Activated CD4-positive, alpha-beta T cell treated with anti-CD3 and anti-CD28 coated beads, Interleukin-2, amount 50 U/mL, for 16 hours (primary cell): ENCODE measurements at regions not wholly inside any gene's neighbourhood (a gene's known extent, or its start where the extent isn't known, plus 50 kb on each side); places are given as distances from the start of the nearest gene placed in this dataset.

Source experiments
- DNase-seq: peaks from one replicate; pipeline ENCODE4 v3.0.0-alpha.2; 2020

DNA sequence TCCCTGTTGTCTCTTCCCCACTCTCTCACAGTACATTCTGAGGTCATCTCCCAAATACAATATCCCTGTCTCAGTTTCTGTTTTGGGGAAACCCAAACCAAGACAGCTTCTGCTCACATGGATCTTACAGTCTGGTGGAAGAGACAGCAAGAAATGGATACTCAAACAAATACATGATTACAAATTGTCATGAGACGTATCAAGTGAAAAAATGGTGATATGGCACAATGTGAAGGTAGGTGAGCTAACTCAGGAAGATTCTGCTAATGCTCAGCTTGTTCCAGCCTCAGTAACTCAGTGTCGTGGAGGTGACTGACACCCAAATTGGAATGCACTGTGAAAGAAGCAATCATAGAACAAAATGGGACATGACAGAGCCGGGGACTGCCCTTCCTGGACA lies 68.3 kb downstream of the CHST1 start:
- DNase-seq: no peak

DNA sequence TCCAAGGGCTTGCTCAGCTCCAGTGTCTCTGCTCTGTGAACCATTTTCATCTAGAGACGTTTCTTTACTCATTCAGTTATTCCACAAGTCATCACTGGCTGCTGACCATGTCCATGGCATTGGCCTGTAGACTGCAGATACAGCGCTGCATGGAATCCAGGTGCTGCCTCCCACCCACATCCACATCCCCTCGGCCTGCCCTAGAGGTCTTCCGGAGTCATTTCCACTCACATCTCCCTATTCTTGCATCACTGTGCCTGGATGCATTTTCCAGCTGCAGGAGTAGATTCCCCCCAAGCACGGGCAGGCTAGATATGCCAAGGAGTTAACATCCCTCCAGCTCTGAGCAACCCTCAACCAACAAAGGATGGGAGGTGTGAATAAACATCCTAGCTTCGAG lies 68.9 kb downstream of the CHST1 start:
- no peak for DNase-seq

DNA sequence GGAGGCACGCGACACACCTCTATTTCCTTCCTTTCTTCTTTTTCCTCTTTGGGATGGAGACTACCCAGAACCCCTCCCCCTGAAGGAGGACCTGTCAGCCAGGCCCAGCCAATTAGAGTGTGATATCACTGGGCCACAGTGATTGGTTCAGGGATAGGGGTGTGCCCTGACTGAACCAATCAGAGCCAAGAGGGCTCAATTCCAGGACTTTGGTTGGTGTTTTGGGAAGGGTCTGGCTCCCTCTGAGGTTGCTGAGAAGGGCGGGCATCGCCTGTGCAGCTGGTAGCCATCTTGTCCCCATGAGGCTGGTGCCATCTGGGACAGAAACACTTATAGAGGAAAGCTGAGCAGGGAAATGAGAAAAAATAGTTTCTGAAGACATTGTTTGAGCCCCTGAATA lies 71.4 kb downstream of the CHST1 start:
- DNase-seq: no peak

DNA sequence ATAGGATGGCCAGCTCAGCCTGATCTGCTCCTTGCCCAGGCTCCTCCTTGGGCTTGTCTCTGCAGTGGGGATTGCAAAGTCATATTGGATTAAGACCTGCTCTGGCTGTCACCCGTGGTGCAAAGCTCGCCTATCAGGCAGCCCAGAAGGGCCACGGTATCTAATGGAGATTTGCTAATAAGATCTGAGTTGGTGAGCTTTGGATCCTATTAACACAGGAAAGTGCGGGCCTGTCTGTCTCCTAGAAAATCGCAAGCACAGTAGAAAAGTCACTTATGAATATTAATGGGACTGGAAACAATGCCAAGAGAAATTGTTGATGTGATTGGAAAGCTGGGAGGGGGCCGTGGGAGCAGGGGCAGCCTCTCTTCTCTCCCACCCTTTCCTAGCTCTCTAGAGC lies 72.8 kb downstream of the CHST1 start:
- no peak for DNase-seq

DNA sequence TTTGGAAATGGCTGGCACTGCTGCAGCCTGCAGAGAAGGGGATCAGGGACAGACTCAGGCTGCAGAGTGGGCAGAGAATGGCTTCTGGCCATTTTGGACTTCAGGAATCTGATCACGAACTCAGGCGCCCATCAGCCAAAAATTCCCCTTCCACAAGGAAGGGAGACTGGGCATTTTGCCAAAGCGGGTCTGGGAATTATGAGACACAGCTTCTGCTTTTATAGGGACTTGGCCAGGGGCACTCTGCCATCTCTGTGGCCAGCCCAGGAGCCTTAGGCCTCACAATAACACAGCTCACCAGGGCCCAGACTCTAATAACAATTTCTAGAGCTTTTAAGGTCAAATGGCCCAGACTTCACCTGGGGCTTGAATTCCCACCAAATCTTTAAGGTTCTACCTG lies 74.7 kb downstream of the CHST1 start:
- no peak for DNase-seq

DNA sequence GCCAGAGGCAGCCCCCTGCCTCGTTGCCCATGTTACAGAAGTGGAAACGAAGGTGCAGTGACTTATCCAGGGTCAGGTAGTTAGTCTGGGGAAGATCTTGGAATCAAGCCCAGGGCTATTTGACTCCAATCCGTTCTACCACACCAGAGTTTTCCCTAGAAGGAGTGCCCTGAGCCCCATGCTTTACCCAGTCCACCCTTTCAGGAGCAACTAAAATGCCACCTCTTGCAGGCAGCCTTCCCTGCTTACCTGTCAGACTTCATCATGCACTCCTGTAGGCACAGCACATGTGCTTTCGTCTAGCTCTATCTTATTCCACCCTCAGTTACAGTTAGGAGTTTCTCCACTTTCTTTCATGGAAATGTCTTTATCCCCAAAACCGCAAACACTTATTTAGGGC lies 80.2 kb downstream of the CHST1 start:
- no peak for DNase-seq

DNA sequence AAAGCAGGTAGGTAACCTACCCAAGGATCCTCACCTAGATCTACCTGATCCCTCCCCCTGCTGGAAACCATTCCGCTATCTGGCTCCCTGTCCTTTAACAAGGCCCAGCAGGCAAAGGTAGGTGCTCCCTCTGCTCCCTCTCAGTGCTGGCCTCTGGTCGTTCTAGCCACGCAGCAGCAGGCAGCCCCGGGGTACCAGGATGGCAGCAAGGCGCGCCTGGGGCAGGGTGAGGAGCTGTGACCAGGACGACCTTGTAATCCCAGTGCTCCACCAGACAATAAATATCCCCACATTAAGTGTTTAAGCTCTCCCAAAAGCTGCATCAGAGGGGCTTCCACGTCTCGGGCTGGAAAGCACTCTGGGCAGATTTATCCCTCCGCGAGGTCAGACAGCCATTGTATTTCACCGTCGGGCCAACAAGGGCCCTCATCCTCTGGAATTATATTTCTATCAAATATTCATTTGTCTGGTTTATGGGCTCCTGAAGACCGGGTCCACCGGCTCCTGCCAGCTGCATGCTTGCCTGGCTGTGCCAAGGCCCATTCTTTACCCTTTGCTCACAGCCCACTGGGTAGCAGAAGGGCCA lies 81.3 kb downstream of the CHST1 start:
- no peak for DNase-seq

DNA sequence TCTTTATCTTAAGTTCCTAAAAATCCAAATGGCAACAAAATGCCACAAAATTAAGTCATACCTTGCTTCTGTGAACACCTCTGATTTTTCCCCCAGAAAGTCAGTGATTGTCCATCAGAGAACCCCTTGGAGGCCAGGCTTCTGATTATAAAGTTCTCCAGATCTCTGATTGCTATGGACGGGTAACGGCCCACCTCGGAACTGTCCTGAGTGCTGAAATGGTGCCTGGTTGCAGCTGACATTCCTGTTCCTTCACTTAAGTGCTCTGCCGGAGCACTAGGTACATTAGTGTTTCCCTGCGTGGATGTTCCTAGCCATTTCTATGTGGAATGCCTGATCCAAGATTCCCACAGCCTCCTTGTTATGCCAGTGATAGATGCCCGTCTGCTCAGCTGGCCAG lies 85.0 kb downstream of the CHST1 start:
- no peak for DNase-seq

DNA sequence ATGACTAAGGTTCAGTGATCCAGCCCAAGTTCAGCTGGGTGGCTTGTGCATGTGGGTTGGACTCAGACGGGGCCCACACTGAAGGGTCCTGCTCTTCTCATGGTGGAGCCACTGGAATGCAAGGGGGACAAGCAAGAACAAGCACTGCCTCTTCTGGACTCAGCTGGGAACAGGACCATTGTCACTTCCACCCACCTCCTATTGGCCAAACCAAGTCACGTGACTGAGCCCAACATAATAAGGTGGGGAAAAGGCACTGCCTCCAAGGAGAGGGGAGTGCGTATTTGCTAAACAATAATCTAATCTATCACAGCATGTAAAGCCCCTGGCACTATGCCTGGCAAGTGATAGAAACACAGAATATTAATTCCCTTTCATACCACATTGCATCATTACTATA lies 87.1 kb downstream of the CHST1 start:
- no peak for DNase-seq

DNA sequence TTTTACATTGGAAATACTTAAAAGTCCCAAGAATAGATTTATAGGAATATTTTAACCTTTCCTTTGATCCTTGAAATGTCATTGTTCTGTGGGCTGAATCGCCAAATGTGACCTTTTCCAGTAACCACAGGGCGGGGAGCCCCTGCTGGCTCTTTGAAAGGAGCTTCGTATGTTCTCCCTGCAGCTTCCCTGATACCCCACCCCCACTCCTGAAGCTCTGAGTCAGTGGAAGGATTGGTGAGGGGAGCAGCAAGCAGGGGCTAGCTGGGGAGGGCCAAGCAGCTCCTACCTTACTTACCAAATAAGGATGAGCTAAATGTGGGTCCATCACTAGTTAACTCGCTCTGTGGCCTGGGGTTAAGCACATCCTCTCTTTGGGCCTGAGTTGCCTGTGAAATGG lies 87.7 kb downstream of the CHST1 start:
- DNase-seq: no peak

DNA sequence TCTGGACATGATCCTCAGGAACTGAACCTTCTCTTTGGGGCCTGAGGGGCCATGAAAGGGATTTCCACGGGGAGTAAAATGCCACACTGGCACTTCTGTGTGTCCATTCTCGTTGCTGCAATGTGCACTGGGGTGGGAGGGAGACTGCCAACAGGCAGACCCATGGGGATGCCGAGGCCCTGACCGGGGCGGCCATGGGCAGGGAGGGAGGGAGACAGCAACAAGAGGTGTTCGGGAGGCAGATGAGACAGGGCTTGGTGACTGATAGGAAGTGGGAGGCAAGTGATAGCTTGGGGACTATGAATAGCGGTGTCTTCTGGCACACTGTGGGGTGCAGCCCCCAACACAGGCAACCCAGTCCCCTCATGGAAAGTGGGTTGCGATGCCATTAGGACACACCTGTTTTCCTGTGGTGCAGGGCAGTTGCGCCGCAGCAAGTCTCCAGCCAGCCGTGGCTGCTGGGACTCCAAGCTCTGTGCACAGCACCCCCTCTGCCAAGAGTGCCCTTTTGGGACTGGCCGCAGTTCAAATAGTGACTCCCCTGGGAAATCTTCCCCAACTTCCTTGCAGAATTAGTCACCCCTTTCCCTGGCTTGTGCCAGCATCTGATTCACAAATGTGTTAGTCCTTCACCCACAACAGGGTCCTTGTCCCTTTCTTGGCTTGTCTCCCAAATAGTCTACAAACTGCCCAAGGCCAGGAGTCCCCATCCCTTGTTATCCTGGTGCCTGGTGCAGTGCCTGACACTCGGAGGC lies 88.8 kb downstream of the CHST1 start:
- no peak for DNase-seq

DNA sequence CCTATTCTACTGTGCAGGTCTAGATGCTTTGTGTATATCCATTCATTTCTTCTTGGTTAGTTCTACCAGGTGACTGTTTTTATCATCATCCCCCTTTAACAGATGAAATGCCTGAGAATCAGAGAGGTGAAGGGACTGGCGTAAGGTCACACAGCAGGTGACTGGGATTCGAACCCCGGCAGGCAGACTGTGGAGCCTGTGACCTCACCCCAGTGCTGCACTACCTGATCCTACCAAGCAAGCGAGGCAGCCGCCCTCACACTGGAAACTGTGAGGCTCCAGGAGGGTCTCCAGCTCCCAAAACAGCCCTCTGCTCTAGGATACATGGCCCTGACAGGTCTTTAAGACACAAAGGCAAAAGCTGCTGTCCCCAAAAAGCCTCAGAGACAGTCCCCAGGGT lies 91.7 kb downstream of the CHST1 start:
- DNase-seq: no peak

DNA sequence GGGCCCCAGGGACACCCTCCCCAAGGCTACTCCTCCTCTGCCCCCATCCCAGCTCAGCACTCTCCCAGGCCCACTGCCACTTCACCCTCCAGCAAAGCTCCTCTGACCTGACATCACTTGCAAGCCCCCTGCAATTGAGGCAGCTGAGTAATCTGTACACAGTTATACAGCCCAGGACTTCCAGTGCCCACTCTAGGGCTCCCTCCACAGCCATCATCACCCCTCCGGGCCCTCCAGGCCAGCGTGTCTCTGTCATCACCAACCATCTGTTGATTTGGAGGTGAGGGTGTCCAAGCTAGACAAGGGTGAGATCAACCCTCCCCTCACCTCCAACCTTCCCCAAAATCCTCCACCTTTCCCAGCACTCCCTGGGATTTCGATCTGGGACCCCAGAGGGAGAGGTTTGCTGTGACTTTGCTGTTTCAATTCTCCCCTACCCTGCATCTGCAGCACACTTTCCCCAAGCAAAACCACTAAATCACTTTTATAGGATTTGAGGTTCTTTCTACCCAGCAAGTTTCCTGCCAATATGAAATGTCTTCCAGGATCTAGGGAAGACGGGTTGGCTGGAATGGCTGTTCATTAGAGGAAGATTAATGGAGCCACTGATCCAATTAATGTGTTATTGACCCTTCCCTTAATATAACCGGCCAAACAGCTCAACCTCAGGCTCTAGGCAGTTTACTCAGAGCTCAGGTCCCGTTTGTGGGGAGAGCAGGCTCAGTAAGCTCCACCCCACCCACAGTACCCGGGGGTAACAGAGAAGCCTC lies 92.9 kb downstream of the CHST1 start:
- no peak for DNase-seq

DNA sequence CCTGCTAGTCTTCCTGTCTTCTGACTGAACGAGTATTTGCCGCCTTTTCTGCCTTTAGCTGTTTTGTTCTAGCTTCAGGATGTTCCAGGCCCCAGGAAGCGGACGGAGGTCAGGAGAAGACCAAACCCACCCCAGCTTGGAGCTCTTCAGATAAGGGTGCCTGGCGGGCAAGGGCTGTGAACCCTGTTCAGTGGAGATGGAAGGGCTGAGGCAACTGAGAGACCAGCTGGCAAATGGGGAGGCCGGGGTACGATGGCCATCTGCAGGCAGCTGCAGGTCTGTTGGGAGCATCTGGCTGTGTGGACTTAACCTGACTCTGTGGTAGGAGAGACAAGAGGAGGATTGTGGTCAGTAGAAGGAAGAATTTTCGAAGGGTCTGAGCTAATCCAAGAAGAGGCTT lies 95.6 kb downstream of the CHST1 start:
- no peak for DNase-seq

DNA sequence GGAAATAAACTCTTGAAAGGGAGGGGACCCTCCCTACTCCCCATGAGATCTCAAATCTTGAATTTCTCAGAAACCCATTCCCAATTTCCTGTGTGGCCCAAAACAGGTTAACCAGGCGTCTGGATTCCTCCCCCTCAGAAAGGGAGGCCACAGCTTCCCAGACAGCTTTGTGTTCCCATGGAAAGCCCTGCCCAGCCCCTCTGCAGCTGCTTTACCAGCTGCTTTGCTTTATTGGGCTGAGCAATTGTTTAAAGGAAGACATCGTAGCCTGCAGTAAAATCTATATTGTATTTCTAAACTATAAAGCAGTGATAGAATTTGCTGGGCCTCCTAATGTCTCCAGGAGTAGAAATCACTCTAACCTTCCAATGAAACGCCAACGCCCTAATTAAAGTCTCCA lies 97.4 kb downstream of the CHST1 start:
- no peak for DNase-seq

DNA sequence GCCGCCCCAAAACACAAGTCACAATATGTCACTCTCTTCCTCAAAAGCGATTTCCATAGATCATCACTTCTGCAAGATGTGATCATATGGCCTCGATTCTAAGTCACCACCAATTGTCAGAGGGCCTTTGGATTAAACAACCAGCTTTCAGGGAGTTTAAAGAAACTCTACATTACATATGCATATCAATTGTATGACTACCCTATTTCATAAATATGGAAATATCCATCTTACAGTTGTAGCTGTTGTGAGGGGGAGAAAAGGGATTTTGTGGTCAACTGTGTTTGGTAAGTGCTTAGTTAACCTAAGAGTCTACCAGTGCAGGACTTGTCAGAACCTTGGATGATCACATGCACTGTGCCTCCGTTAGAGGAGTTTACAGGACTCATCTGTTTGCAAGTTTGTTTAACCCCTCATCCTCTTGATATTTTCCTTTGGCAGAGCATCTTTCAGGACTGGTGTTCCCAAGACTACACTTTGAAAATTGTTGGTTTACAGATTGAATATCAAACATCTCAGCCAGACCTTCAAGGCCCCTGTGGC lies 99.9 kb downstream of the CHST1 start:
- DNase-seq: no peak

DNA sequence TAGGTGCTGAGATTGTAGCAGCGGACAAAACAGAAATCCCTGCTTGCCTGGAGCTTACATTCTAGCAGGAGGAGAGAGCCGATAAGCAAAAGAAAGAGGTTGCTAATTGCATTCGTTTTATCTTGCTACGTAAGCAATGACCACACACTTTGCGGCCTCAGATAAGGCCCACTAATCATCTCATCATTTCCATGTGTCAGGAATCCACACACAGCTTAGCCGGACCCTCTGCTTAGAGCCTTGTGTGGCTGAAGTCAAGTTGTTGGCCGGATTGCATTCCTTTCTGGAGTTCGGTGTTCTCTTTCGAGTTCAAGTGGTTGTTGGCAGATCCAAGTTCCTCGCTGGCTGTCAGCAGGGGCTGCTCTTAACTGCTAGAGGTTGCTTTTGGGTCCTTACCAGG lies 101.6 kb downstream of the CHST1 start:
- no peak for DNase-seq

DNA sequence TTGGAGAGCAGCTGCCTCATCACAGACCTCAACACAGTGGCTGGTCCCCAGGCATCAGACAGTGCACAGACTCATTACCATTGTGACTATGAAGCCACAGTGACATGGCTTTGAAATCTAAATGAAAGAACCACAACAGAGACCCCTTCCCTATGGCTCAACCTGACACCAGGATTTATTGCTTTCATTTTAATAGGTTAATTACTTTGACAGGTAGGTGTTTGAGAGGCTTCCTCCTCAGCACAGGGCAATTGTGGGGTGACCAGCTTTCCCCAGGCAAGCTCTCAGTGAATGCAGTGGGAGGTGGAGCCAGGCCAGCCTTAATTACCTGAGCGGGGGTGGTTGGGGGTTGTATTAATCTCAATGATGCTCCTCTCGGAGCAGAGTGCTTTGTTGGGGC lies 102.3 kb downstream of the CHST1 start:
- no peak for DNase-seq

DNA sequence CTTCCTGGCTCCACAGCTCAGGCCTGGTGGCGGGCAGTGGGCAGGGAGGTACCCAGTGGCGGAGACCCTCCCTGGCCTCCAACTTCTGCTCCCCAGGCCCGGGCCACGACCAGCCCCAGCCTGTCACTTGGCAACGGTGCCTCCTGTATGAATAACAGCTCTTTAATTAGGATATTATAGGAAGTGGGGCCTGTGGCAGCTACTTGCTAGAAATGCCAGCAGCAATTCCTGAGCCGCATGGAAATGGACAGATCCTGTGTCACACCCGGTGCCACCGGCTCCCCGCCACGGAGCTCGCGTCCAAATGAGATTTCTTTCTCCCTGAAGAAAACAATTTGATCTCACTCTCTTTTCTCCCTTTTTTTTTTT lies 104.5 kb downstream of the CHST1 start:
- no peak for DNase-seq

DNA sequence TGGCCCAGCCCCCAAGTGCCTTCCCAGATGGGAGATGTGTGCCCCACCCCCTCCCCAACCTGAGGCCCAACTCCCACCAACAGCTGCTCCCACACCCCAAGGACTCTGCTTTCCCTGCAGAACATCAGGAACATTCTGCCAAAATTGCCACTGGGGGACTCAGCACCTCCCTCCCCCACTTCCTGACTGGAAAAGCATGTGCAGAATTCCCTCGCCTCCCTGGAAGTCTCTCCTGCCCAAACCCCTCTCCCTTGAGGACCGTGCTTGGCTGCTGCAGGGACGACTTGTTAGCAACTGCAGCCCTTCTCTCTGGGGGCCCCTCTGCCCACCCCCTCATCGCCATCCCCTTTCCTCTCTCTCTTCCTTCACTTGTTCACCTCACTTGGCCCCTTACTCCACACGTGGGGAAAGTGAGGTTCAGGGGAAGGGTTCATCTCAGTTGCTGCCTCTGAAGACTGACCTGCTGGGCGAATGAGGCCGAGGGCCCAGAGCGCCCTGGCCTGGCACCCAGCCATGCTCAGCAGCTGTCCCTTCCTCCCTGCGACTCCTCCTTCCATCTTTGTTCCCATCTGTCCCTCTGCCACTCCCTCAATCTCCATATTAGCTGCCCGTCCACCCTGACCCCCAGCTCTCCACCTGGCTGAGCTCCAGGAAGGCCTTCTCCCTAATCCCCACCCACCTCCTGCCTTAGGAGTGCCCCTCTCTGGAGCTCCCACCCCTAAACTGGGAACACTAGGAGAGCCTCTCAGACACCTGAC lies 105.1 kb downstream of the CHST1 start:
- DNase-seq: no peak

DNA sequence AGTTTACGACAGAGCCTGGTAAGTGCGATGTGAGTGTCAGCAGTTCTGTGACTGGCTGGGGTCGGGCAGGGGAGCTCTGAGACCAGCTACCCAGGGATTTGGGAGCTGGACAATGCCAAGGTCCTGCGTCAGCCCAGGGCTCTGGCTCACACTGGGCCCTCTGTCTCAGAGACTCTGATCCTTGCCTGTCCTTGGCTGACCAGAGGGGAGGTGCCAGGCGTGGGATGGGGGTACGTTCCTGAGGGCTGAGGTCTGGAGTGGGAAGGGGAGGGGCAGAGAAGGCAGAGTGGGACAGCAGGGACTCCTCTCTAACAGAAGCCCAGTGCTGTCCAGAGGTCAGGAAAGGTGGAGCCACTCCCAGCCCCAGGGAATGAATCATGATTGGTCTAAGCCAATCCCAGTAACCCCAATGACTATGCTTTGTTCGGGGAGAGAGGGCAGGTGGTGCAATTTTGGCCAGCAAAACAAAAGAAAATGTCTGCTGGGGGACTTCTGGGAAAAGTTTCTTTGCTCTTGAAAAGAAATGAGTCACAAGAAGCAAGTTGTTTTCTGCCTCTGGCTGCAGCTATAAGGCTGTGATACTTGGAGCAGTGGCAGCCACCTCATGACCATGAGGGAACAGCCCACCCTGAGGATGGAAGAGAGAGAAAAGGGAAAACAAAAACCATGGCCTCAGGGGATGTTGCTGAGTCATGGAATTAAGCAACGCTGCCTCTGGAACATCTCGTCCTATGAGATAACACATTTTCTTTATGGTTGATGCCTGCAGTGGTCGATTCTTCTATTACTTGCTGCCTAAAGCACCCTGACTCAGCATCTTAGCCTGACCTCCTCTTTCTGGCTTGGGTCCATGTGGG lies 108.3 kb downstream of the CHST1 start:
- DNase-seq: no peak

DNA sequence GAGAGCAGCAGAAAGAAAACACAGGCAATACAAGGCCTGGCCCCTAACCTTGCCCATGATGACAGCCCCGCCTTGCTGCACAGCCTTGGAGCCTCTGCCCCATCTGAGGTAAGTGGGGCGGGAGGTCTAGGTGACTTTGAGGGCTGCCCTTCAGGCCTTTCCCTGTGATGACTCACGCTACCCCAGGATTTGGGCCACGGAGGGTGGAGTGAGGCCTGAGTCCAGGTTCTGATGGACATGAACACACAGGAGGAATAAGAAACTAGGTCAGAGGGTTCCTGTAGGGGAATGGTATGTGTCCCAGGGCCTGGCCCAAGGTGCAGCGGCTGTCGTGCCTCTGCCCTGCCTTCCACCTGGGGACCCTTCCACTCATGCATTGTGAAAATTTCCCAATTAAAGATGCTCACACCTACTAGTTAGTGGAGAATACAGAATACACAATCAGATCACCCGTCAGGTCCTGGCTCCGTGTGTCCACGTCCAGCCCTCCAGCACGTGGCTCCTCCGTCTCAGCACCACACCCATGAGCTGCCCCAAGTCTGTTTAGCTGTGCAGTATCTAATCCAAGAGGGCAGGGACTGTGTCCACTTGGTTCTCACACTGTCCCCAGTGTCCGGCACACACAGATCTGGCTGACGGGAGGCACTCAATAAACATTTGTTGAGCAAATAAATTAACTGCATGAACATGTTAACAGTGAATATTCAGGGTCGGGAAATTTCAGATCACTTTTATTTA lies 111.0 kb downstream of the CHST1 start:
- no peak for DNase-seq
